ENCODE measurements at regions not wholly inside any gene's neighbourhood (a gene's known extent, or its start where the extent isn't known, plus 50 kb on each side); places are given as distances from the start of the nearest gene placed in this dataset.

- no peak for DNase-seq
- intact Hi-C loops (cut with DNase I) = no loop called here
These were observed 52.5 kb upstream of the BICC1 start for GRCh38 chr10:58460157-58460556.

GRCh38 chr10:58462863-58463507 lies 49.7 kb upstream of the BICC1 start:
- intact Hi-C loops (cut with DNase I) = no loop called here
- Histone ChIP-seq H3K27me3 (no peaks in the 10 kb centered on the region), H3K36me3 (no peaks in the 10 kb centered on the region), H3K27ac (no peak overlapping the region), H3K9me3 (no peaks in the 10 kb centered on the region), H3K4me1 (no peaks in the 10 kb centered on the region), H3K4me3 (no peak overlapping the region)
- TF ChIP-seq CTCF (IDR thresholded peaks at IDR 0.05) = no peak
- ATAC-seq (no peak), DNase-seq (no peak)

More at GRCh38 chr10:58460157-58460556, 52.5 kb upstream of the BICC1 start:
- H3K9me3 ChIP-seq = no peaks in the 10 kb centered on the region
- no peaks in the 10 kb centered on the region for H3K4me1 ChIP-seq
- ATAC-seq = no peak
- no peaks in the 10 kb centered on the region for H3K36me3 ChIP-seq
- no peak for TF ChIP-seq CTCF (IDR thresholded peaks at IDR 0.05)
- H3K27ac ChIP-seq = no peak overlapping the region
- H3K4me3 ChIP-seq = no peak overlapping the region
- no peaks in the 10 kb centered on the region for H3K27me3 ChIP-seq
